ENCODE measurements at regions not wholly inside any gene's neighbourhood (a gene's known extent, or its start where the extent isn't known, plus 50 kb on each side); places are given as distances from the start of the nearest gene placed in this dataset.

DNA sequence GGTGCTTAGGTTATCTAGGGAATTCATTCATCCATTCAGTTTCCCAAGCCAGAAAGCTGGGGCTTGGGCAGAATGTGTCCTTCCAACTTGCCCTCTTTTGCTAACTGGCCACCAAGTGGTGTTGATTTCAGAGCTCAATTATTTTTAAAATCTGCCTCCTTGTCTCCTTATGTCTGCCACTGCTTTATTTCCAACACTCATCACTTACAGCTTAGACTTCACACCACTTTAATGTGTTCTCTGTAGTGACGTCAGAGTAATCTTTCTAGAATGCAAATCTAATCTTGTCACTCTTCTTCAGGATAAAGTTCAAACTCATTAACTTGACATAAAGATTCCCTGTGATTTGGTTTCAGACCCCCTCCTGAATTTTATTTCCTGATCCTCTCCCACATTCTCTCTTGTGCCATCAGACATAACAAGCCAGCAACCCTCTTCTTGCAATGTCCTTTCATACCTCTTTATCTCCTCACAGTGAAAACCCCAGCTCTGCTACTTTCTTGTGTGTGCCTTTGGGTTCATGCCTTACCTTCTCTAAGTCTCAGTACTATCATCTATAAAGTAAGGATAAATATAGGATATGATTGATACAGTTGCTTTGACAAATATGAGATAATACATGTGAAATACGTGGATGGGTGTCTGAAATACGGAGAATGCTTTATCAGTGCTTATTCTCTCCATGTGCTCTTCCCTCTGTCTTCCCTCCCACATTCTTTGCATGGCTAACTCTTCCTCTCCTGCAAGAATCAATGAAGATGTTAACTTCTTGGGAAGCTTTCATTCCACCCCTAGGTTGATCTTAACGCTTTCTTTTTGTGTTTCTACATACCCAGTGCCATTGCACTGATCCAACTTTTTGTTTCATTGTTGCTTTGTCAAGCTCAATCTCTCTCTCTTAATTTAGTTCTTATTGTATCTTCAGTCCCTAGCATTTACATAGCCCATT, 522.7 kb upstream of the FZD8 start:
- no peaks in the 10 kb centered on the region for H3K27me3 Mint-ChIP-seq
- H3K27ac Mint-ChIP-seq = no peak overlapping the region
- H3K36me3 Mint-ChIP-seq (ENCODE audit: low read depth) = no peaks in the 10 kb centered on the region
- H3K4me3 Mint-ChIP-seq = no peak overlapping the region
- no peak for ATAC-seq (replicated peaks)
- peaks cover 7% of the 10 kb centered on the region for H3K9me3 Mint-ChIP-seq
- H3K4me1 Mint-ChIP-seq = no peaks in the 10 kb centered on the region

DNA sequence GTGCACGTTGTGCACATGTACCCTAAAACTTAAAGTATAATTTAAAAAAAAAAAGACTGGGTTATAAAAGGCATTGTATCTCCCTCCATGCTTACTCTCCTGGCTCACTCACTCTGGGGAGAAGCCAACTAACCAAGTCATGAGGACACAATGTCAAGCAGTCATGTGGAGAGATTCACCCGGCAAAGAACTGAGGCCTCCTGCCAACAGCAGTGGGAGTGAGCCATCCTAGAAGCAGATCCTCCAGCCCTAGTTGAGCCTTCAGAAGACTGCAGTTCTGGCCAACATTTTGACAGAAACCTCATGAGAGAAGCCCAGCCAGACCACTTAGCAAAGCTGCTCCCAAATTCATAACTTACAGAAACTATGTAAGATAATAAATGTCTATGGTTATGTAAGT, 521.7 kb upstream of the FZD8 start:
- Mint-ChIP-seq H3K27me3 (no peaks in the 10 kb centered on the region), H3K4me1 (no peaks in the 10 kb centered on the region), H3K9me3 (peaks cover 7% of the 10 kb centered on the region), H3K4me3 (no peak overlapping the region), H3K36me3 (ENCODE audit: low read depth) (no peaks in the 10 kb centered on the region), H3K27ac (no peak overlapping the region)
- ATAC-seq (replicated peaks) = no peak

DNA sequence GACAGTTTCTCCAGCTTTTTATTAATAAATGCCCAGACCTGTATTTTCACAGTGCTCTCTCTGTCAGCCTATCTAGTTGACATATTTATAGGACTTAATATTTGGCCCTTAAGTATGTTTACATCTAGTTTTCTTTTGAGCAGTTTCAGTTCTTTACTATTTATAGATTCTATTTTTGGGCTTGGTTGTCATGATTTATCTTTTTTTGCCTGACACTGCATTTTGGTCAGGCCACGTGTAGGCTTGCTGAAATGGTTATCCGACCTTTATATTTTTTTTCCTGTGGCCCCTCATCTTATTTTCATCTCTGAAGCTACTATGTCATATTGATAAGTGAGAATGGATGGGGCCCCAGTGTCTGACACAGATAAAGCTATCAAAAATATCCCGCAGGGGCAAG, 515.4 kb upstream of the FZD8 start:
- ATAC-seq (replicated peaks) = no peak
- Mint-ChIP-seq H3K4me3 (no peak overlapping the region), H3K36me3 (ENCODE audit: low read depth) (no peaks in the 10 kb centered on the region), H3K9me3 (peaks cover 7% of the 10 kb centered on the region), H3K27ac (no peak overlapping the region), H3K27me3 (no peaks in the 10 kb centered on the region), H3K4me1 (no peaks in the 10 kb centered on the region)

DNA sequence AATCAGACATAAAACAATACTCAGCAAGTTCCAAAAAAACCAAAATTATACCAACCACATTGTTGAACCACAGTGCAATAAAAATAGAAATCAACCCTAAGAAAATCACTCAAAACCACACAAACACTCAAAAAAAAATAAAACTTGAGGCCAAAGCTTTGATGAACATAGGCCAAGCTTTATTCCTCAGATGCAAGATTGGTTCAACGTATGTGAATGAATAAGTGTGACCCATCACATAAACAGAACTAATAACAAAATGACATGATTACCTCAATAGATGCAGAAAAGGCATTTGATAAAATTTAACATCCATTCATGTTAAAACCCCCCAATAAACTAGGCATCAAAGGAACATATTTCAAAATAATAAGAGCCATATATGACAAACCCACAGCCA, 506.1 kb upstream of the FZD8 start:
- no peak overlapping the region for H3K4me3 Mint-ChIP-seq
- H3K9me3 Mint-ChIP-seq = peaks cover 8% of the 10 kb centered on the region
- no peak for ATAC-seq (replicated peaks)
- H3K4me1 Mint-ChIP-seq = no peaks in the 10 kb centered on the region
- no peak overlapping the region for H3K27ac Mint-ChIP-seq
- H3K36me3 Mint-ChIP-seq (ENCODE audit: low read depth) = no peaks in the 10 kb centered on the region
- H3K27me3 Mint-ChIP-seq = no peaks in the 10 kb centered on the region

DNA sequence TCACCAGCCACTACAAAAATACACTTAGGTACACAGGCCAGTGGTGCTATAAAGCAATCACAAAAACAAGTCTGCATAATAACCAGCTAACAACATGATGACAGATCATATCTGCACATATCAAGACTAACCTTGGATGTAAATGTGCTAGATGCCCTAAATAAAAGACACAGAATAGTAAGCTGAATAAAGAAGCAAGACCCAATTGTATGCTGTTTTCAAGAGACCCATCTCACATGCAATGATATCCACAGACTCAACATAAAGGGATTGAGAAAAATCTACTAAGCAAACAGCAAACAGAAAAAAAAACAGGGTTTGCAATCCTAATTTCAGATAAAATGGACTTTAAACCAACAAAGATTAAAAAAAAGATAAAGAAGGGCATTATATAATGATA, 505.4 kb upstream of the FZD8 start:
- Mint-ChIP-seq H3K27me3 (no peaks in the 10 kb centered on the region), H3K9me3 (peaks cover 8% of the 10 kb centered on the region), H3K4me1 (no peaks in the 10 kb centered on the region), H3K36me3 (ENCODE audit: low read depth) (no peaks in the 10 kb centered on the region), H3K27ac (no peak overlapping the region), H3K4me3 (no peak overlapping the region)
- ATAC-seq (replicated peaks) = no peak

DNA sequence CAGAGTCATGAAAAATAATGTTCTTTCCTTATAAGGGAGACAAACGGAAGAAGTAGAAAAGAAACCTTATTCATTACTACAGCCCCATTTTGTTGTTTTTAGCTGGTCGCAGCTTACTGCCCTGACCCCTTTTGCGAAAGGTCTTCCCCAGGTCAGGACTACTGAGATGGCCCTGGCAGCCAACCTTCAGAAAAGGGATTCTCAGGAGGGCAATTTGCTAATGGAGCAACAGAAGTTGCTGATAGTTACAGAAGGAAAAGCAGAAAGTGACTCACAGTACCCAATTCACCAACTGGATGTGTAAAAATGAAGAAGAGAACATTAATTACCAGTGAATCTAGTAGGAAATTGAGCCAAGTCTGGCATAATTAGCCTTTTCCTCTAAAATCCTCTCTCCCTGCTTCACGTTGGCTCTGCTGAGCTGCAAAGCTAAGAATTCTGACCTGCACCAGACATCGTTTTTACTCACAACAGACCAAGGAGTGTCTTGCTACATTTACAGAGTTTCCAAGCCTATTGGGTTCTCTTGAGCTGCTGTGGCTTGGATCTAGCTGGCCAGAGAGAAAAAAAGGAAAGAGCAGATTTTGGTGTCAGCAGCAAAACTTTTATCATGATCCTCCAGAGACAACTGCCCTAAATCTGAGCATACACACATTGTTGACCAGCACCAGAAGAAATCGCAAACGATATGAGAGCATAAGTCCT, 499.9 kb upstream of the FZD8 start:
- Mint-ChIP-seq H3K9me3 (peaks cover 8% of the 10 kb centered on the region), H3K4me3 (no peak overlapping the region), H3K27ac (no peak overlapping the region), H3K27me3 (no peaks in the 10 kb centered on the region), H3K36me3 (ENCODE audit: low read depth) (no peaks in the 10 kb centered on the region), H3K4me1 (no peaks in the 10 kb centered on the region)
- no peak for ATAC-seq (replicated peaks)

DNA sequence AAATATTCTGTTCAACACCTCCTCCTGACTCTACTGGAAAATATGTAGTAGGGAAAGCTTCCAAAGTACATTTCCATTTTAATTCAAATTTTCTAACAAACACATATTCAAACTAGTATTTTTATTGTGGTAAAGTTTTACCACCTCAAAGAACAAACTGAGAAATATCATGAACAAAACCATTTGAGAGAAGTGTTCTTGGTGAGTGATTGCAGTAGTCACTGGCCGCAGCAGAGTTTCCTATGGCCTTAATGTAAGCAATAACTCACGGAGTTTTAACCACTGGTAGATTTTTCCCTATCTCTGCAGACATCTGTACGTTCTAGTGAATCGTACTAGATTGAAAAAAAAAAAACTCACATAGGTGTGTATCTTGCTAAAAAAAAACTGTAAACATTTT, 487.0 kb upstream of the FZD8 start:
- Mint-ChIP-seq H3K27ac (no peak overlapping the region), H3K9me3 (peaks cover 4% of the 10 kb centered on the region), H3K4me3 (no peak overlapping the region), H3K27me3 (no peaks in the 10 kb centered on the region), H3K4me1 (no peaks in the 10 kb centered on the region), H3K36me3 (ENCODE audit: low read depth) (no peaks in the 10 kb centered on the region)
- ATAC-seq (replicated peaks) = no peak

DNA sequence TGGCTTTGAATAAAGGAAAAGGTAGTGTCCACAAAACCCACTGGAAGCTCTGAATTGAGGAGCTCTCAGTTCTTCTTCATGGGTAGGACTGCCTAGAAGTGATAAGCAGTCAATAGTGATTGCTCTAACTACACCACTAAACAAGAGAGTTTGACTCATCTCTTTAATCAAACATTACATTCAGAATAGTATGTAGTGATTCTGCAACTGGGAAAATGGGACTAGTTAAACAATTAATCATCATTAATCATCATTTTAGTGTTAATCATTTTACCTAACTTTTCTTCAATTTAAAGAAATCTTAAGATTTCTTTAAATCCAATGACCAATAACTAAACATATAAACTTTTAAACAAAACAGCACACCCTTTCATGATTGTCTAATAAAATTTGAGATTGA, 484.0 kb upstream of the FZD8 start:
- Mint-ChIP-seq H3K27me3 (no peaks in the 10 kb centered on the region), H3K9me3 (peaks cover 4% of the 10 kb centered on the region), H3K4me1 (no peaks in the 10 kb centered on the region), H3K4me3 (no peak overlapping the region), H3K36me3 (ENCODE audit: low read depth) (no peaks in the 10 kb centered on the region), H3K27ac (no peak overlapping the region)
- ATAC-seq (replicated peaks) = no peak

DNA sequence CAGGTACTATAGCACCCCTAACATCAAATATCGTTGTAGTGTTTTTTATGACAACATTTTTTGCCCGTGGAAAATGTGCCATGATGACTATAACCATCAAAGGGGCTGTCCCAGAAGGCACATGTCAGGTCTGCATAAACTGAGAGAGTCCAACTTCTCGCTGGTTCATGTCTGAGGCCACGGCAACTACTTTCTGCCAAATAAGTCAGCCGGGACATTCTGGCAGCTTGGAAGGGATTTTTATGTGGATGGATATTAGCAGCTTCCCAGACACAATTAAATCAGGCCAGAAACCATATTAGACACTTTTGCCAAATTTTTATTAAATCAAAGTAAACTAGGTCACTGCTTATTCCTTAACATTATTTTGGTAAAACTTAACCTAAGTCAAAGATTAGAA, 477.4 kb upstream of the FZD8 start:
- no peaks in the 10 kb centered on the region for H3K36me3 Mint-ChIP-seq (ENCODE audit: low read depth)
- H3K9me3 Mint-ChIP-seq = peaks cover 7% of the 10 kb centered on the region
- no peaks in the 10 kb centered on the region for H3K4me1 Mint-ChIP-seq
- H3K4me3 Mint-ChIP-seq = no peak overlapping the region
- no peak for ATAC-seq (replicated peaks)
- no peak overlapping the region for H3K27ac Mint-ChIP-seq
- no peaks in the 10 kb centered on the region for H3K27me3 Mint-ChIP-seq

DNA sequence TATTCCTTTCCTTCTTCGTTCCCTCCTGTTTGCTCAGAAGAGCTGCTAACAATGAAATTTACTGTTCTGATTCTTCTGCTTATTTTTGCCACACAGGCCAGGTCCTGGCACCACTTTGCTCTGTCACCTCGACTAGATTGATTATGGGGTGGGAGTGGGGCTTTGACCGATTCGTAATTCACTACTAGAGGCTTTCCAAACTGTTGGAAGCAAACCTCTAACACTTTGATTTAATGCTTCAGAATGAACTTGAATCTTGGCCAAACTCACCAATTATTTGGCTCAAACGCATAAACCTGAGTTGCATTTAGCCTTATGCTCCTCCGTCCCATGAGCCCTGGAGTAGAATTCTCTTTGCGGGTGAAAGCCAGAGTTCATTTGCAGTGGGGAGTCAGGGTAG, 476.2 kb upstream of the FZD8 start:
- Mint-ChIP-seq H3K27ac (no peak overlapping the region), H3K9me3 (peaks cover 7% of the 10 kb centered on the region), H3K4me3 (no peak overlapping the region), H3K36me3 (ENCODE audit: low read depth) (no peaks in the 10 kb centered on the region), H3K4me1 (no peaks in the 10 kb centered on the region), H3K27me3 (no peaks in the 10 kb centered on the region)
- ATAC-seq (replicated peaks) = no peak

DNA sequence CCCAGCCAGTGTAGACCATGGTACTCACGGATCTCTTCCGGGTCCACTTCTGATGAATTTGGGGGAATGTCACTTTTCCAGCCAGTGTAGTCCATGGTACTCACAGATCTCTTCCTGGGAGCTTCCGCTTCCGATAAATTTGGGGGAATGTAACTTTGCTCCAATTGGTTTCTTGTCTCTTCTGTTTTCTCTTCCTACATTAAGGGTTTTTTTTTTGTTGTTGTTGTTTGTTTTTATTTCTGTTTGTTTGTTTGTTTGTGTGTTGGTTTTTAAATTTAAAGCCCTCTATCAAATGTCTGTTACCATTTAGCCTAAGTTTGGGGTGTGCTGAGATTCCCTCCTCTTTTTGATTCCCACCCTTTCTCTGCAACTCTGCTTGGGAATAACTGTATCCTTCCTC, 475.8 kb upstream of the FZD8 start:
- H3K9me3 Mint-ChIP-seq = peaks cover 7% of the 10 kb centered on the region
- H3K27me3 Mint-ChIP-seq = no peaks in the 10 kb centered on the region
- no peaks in the 10 kb centered on the region for H3K36me3 Mint-ChIP-seq (ENCODE audit: low read depth)
- no peak for ATAC-seq (replicated peaks)
- no peak overlapping the region for H3K27ac Mint-ChIP-seq
- H3K4me1 Mint-ChIP-seq = no peaks in the 10 kb centered on the region
- no peak overlapping the region for H3K4me3 Mint-ChIP-seq

DNA sequence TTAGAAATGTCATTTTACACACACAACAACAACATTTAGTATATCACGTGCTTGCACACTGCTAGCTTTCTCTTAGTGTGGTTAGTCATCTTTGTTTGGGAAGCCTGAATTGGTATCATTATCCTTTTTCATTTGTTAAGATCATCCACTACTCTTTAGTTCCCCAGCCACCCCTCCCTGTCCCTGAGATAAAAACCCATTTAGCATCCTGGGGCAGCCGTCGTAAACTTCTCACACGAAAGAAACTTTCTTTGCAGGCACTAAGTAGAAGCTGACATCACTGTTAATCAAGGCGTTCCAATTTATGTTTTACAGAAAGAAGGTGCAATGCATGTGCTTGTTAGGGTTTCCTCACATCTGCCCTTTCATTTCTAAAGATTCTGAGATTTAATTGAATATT, 475.1 kb upstream of the FZD8 start:
- H3K4me1 Mint-ChIP-seq = no peaks in the 10 kb centered on the region
- H3K36me3 Mint-ChIP-seq (ENCODE audit: low read depth) = no peaks in the 10 kb centered on the region
- no peaks in the 10 kb centered on the region for H3K27me3 Mint-ChIP-seq
- H3K9me3 Mint-ChIP-seq = peaks cover 9% of the 10 kb centered on the region
- H3K27ac Mint-ChIP-seq = no peak overlapping the region
- no peak for ATAC-seq (replicated peaks)
- H3K4me3 Mint-ChIP-seq = no peak overlapping the region

DNA sequence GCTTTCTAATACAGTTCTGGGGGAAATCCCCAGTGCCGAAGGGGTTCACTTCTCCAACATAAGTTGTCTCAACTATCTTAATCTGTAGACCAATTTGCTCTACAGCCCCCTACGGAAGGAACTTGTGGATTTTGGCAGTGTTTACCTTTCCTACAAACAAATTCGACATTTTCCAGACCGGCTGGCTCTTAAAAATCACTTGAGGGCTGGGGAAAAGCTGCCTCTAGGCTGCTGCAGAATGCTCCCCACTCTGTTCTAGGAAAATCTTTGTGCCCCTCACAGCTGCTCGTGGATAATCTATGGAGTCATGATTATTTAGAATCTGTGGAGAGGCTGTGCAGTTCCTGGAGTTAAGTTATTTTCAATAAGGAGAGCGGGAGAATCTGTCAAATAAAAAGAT, 474.6 kb upstream of the FZD8 start:
- no peak overlapping the region for H3K27ac Mint-ChIP-seq
- H3K4me3 Mint-ChIP-seq = no peak overlapping the region
- no peaks in the 10 kb centered on the region for H3K36me3 Mint-ChIP-seq (ENCODE audit: low read depth)
- H3K4me1 Mint-ChIP-seq = no peaks in the 10 kb centered on the region
- ATAC-seq (replicated peaks) = no peak
- H3K9me3 Mint-ChIP-seq = peaks cover 10% of the 10 kb centered on the region
- no peaks in the 10 kb centered on the region for H3K27me3 Mint-ChIP-seq

DNA sequence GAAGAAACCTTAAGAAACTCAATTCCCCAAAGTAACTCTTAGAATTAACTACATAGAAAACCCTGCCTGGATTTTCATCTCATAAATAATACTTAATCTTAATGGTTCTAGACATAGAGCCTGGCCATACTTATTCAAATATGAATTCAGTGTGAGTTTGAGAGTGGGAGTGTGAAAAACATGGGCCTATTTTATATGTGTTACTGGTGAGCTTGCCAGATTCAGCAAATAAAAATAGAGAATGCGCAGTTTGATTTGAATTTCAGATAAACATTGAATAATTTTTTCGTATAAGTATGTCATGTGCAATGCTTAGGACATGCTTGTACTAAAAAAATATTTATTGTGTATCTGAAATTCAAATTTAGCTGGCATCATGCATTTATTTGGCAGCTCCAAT, 473.9 kb upstream of the FZD8 start:
- no peak overlapping the region for H3K4me3 Mint-ChIP-seq
- no peaks in the 10 kb centered on the region for H3K36me3 Mint-ChIP-seq (ENCODE audit: low read depth)
- H3K9me3 Mint-ChIP-seq = peaks cover 10% of the 10 kb centered on the region
- no peaks in the 10 kb centered on the region for H3K4me1 Mint-ChIP-seq
- H3K27me3 Mint-ChIP-seq = no peaks in the 10 kb centered on the region
- no peak for ATAC-seq (replicated peaks)
- no peak overlapping the region for H3K27ac Mint-ChIP-seq

DNA sequence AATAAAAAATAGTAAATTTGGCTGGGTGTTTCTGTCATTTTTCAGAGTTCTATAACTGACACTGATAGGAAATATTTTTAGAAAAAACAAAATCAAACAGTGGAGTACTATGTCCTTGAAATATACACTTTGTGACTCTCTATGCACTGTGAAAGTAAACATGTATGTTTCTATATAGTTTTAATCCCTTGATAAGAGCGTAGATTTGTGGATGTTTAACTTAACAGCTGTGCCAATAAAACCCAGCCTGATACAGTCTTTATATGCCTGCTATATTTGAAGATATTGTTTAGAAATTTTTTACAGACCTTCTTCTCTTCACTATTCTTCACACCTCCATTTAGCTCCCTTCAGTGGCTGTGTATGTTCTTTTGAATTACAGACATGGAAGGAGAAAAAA, 473.3 kb upstream of the FZD8 start:
- ATAC-seq (replicated peaks) = no peak
- Mint-ChIP-seq H3K4me1 (no peaks in the 10 kb centered on the region), H3K4me3 (no peak overlapping the region), H3K36me3 (ENCODE audit: low read depth) (no peaks in the 10 kb centered on the region), H3K9me3 (peaks cover 10% of the 10 kb centered on the region), H3K27ac (no peak overlapping the region), H3K27me3 (no peaks in the 10 kb centered on the region)
